ENCODE measurements at regions not wholly inside any gene's neighbourhood (a gene's known extent, or its start where the extent isn't known, plus 50 kb on each side); places are given as distances from the start of the nearest gene placed in this dataset.

DNA sequence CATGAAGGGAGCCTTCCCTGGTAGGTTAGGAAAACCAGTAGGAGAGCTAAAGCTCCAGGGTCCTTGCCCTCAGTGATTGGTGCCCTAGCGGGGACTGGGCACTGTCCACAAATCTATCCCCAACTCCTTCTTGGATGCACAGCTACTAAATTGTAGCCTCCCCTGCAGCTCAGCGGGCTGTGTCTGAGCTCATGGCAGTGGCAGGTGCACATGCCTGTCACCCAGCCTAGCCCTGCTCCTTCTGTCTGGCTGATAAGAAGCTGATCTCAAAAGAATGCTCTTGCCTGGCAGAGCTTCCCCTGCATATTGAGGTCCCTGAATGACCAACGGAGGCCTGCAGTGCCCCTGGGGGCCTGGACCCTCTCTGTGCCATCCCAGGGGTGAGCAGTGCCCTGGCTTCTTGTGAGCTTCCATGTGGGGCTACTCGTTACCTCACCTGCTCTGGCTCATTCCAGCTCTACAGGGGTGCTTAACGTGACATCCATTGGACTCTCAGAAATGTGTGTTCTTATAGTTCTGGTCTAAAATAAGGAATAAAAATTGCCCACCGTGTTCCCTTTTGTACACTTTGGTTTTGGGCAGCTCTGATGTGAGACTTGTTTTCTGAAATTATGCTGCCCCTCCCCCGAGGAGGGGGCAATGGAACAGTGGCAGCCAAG lies 59.8 kb upstream of the ANTXRL start:
- DNase-seq = peak in 3 of 10 donors; percentile 1 to 55 (median 17)

DNA sequence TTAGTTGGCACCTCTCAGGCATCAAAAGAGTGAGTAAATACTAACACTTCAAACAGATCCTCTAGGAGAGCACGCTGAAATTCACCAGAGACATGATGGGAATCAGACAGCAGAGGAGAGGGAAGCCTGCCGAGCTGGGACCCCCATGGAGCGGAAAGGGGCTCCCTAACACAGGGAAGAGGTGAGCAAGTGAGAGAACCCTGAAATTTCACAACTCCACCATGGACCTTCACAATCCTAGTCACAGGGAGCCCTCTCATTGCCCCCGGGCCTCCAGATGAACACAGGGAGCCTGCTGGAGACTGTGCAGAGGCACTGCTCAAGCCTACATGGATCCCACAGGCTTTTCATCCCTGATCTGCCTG lies 59.2 kb upstream of the ANTXRL start:
- DNase-seq = peak in 1 of 10 donors; percentile 70
- intact Hi-C loops (cut with DNase I) = no loop called here

More for the DNA sequence above, 59.8 kb upstream of the ANTXRL start:
- intact Hi-C loops (cut with DNase I) = no loop called here

DNA sequence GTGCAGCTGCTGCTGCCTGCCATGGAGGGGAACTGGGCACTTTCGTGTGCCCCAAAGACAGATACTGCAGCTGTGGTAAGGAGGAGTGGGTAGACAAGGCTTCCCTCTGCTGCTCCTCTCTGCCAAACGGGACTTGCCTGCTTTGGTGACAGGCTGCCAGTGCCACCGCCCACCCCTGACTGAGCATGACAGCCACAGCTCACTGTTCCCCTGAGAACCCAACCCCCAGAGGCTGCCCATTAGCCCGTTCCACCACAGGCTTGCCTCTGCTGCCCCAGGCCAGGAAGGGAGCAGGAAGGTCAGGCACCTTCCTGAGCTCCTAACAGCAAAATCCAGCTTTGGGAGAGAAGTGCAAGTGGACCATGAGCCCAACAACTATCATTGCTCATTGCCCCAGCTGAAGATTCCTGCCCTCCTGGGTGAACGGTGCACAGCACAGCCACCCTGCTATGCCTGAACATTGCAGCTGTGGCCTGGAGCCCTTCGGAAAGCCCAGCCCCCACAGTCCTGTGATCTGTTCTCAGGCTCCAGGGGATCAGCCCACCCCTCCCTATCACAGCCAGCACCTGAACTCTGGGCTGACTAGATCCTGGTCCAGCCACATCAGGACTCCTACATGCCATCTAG lies 58.7 kb upstream of the ANTXRL start:
- DNase-seq = peak in 5 of 10 donors; percentile 50 to 90 (median 80)
- intact Hi-C loops (cut with DNase I) = no loop called here

DNA sequence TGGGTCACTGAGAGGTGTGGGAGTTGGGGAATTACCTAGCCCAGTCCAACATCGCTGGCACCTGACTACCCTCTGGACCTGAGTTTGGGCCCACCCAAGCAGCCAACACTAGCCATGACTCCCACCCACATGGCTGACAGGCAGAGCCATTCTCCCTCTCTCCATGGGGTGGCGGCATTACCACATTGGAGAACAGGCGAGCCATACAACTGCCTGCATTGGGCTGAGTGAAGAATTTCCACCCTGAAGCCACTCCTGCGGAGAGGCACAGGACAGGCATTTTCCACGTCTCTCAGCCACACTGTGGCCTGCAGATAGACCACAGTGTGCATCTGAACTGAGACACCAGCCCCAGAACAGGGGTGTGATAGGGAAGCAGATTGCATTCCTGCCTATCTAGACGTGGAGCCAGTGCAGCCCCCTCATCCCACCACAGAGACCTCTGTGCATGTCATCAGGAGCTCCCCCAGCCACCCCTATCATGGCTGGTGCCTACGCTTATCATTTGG lies 58.2 kb upstream of the ANTXRL start:
- intact Hi-C loops (cut with DNase I) = no loop called here
- peak; percentile 43 to 97 (median 79) for DNase-seq

DNA sequence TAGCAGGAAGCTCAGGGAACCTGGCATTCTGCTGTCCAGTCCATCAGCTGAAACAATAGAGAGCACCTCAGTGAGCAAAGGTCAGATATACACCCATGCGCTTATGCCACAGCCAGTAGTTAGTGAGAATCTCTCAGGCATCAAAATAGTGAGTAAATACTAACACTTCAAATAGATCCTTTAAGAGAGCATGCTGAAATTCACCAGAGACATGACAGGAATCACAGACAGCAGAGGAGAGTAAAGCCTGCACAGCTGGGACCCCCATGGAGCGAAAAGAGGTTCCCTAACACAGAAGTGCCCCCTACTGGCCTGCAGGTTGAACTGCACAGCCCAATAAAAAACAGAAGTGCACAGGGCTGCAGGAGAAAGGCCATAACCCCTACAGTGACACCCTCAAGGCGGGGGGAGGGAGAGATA lies 57.6 kb upstream of the ANTXRL start:
- intact Hi-C loops (cut with DNase I) = no loop called here
- DNase-seq = peak in 2 of 10 donors; percentile 6 to 50

DNA sequence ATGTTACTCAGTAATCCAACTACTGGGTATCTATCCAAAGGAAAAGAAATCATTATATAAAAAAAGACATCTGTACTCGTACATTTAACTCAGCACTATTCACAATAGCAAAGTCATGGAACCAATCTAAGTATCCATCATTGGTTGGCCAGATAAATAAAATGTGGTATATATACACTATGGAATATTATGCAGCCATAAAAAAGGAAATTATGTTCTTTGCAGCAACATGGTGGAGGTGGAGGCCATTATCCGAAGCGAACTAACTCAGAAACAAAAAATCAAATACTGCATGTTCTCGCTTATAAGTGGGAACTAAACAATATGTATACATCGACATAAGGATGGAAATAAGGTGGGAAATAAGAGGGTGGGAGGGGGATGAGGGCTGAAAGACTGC lies 56.2 kb upstream of the ANTXRL start:
- intact Hi-C loops (cut with DNase I) = no loop called here
- DNase-seq = no peak

DNA sequence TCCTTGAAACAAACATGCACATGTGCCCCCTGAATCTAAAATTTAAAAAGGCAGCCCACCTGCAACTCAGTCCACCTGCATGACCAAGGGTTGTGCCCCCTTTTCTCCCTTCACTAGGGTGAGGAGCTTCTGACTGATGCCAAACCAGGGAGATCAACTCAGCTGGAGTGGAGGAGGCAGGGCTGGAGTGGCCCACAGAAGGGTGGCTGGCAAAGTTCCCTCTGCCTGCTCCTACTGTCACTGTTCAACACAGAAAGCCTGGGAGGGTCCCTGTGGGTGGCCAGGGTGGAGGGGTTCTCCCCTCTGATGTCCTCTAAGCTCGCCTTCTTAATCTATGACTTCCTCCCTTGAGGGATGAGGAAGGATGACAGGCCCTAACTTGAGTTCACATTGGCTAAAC lies 55.7 kb upstream of the ANTXRL start:
- intact Hi-C loops (cut with DNase I) = no loop called here
- peak in 2 of 10 donors; percentile 1 to 22 for DNase-seq

DNA sequence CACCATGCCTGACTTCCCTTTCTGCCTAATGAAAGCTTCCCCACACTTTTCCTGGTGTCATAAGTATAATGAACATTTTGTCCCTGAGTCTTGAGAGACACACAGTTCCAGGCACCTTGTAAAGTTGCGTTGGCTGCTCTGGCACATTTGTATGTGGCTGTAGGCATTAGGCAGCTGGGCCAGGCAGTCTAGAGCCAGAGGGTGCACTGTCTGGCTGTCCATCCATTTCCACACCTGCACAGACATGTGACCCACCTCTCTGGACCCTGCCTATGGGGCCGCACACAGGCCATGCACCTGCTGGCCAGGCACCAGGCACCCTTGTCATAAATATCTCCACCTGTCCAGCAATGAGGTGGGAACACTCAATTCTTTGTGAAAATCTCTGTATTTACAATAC lies 54.7 kb upstream of the ANTXRL start:
- intact Hi-C loops (cut with DNase I) = no loop called here
- peak in 4 of 10 donors; percentile 5 to 63 (median 32) for DNase-seq

DNA sequence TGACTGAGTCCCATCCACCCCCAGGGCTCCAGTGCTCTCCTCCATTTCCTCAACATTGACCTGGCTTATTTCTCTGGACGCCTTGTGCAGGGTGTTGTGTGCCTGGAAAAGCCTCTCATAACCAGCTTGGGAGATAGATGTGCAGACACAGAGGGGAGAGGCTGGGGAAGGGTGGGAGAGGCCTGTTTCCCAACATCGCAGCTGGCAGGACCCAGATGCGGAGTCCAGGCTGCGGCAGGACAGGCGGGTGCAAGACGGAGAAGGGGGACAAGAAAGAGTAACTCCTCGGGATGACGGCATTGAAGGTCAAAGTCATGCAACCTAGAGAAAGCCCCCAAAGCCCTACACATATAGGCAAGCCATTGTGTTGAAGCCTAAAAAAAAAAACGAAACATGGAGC lies 54.1 kb upstream of the ANTXRL start:
- DNase-seq = peak in 2 of 10 donors; percentile 2 to 37
- intact Hi-C loops (cut with DNase I) = no loop called here

DNA sequence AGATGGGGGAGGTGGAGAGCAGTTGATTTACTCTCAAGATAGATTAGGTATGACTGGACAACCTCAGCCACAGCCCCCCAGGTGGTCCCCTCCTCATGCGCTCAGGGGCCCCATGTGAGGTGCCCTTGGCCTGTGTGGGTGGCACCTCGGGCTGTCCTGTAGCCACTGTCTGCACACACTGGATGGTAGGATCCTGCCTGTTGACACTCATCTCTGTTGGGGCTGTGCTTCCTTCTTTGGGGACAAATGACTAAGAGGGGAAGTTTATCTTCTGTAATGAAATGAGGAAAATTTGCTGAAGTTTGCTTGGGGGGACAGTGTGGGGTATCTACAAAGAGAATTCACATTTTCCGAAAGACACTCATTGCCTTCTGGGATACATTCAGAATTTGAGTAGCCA lies 53.6 kb upstream of the ANTXRL start:
- DNase-seq = peak in 1 of 10 donors; percentile 3
- intact Hi-C loops (cut with DNase I) = no loop called here

DNA sequence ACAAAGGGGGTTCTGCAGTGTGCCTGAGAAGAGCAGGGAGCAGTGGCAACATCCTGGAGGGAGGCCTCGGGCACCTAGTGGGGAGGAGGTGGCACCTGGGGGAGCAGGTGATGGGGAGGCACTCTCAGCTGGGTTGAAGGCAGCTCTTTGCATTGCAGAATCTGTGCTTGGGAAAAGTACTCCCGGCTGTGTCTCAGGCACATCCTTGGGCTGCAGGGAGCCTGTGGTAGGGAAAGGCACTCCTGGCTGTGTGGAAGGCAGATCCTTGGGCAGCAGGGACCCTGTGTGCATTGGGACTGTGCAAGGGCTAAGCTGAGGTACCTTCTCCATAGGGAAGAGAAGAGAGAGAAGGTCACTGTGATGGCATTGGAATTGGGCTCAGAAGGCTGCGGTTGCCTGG lies 52.8 kb upstream of the ANTXRL start:
- intact Hi-C loops (cut with DNase I) = no loop called here
- DNase-seq = peak in 2 of 10 donors; percentile 2 to 10

DNA sequence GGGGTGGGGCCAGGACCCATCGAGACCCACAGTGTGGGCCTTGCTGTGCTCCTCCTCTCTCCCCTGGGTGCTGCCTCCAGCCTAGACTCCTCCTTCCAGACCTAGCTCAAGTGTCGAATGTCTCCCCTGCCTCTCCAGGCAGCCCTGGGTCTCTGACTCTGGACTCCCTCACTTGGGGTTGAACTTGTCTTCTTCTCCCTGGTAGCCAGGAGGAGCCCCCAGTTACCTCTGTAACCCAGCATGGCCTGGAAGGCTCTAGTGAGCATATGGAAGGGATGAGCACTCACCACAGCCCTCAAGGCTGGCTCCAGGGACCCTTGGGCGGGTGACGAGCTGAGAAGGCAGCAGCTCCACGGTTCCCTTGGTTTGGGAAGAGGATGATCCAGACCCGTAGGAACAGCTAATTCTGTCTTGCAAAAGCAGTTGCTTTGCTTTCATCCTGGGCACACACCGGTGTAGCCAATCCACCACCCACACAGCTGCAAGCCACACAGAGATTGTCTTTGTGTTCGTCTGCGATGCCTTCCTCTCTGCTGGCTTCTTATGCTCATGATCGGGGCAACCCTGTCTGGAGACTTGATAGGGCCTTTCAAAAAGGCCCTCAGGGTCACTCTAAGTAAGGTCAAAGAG lies 52.3 kb upstream of the ANTXRL start:
- peak in 3 of 10 donors; percentile 41 to 72 (median 54) for DNase-seq
- intact Hi-C loops (cut with DNase I) = loop anchor here (5.0 kb wide), 1 partner anchor 93 kb away; no protein-coding TSS in a partner anchor

DNA sequence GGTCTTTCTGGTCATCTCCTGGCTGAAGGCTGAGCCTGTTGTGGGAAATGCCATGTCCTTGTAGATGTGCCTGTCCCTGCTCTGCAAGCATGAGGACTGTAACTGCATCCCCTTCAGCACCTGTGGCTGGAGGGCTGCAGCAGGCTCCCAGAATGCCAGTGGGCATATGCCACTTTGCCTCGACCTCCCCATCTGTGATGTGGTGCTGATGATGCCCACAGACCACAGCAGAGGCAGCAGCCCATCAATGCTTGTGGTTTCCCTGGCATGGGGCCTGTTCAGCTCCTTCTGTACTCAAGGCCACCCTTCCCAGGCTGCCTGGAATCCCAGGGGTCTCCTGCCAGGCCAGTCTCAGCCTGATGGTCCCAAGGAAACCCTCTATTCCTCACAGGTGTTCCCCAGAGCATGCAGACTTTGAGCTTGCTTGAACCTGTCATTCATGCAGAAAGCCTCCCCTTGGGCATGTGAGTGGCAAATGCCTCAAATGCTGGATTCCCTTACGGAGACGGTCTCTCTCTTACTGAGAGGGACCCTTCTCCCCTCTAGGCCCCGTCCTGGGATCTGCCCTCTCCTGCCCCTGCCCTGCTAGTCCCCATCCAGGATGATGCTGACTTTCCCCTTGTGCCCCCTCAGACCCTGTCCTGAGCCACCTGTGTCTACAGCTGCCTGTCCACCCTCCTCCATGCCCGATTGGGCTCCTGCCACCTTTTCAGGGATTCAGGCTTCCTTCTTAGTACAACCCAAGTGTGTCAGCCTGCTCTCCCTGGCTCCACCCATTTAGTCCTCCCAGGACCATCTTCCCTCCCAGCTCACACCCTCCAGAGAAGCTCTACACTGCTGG lies 50.9 kb upstream of the ANTXRL start:
- DNase-seq = peak in 3 of 10 donors; percentile 3 to 61 (median 20)
- intact Hi-C loops (cut with DNase I) = loop anchor here (5.0 kb wide), 1 partner anchor 91 kb away; no protein-coding TSS in a partner anchor

DNA sequence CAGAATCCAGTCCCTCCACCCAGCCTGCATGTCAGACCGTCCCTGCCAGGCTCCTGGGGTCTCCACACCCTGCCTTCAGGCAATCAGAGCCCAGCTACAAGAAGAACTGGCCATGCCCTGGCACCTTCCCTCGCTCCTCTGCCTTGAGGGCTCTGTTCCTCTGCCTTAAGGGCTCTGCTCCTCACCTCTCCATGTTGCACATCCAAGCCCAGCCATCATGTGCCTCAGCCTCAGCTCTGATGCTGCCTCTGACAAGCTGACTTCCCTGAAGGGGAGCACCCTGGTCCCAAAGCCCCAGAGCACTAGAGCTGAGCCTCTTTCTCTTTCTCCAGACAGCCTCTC lies 50.3 kb upstream of the ANTXRL start:
- DNase-seq = peak in 3 of 10 donors; percentile 5 to 70 (median 23)
- intact Hi-C loops (cut with DNase I) = loop anchor here (5.0 kb wide), 1 partner anchor 91 kb away; no protein-coding TSS in a partner anchor

DNA sequence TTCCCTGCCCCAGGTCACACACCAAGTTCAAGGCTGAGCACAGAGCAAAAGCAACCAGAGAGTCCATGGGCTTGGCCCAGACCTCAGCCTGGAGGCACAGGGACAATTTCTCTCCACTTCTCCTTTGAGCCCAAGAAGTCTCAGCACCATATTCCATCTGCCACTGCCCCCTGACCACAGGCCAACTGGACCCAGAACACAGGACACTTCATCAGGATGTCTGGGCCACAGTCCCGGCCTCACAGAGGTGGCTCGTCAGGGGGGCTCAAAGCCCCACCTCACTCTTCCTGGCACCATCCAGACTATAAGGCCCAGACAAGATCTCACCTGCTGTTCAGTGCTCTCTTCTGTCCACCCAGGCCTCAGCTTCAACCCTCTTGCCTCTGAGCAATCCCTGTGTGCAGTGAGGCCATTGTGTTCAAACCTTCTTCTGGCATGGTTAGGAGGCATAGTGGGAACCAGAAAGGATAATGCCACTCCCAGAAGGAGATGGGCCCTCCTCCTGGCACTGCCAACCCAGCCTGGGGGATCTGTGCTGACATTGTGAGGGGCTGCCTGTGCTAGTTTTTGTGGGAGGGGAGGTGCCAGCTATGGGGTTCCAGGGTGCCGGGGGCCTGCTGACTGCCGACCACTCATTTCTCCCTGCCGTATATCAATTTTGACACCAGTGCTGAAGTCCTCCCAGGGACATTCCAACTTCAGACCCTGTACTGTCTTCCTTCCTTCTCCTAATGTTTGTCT lies 49.7 kb upstream of the ANTXRL start:
- DNase-seq = peak in 2 of 10 donors; percentile 1 to 52
- intact Hi-C loops (cut with DNase I) = loop anchor here (5.0 kb wide), 1 partner anchor 90 kb away; no protein-coding TSS in a partner anchor

Data from posterior cingulate gyrus (tissue), 11 donors.